GM18861 (cell line): ENCODE measurements at regions not wholly inside any gene's neighbourhood (a gene's known extent, or its start where the extent isn't known, plus 50 kb on each side); places are given as distances from the start of the nearest gene placed in this dataset.

Source experiments
- ATAC-seq: cut with Tn5 transposase; IDR thresholded peaks from one replicate; pipeline ENCODE4 v1.9.1; 2021; ENCODE audit not compliant: unreplicated experiment

DNA sequence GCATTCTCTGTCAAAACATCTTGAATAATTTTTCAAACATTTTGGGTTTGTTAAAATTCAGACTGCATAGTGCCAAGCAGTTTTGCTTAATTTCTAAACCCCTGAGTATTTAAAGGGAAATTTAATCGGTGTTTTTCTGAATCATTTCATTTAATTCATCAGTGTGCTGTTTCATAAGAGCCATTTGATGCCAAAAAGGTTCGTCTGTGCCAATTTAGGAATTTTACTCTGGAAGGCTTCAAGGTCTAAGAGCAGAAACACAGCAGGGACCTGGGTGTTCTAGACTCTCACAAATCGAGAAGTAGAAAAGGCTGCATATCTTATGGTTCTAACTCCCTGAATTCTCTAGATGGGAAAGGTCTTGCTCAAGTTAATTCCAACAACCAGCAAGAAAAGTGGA is 311.9 kb upstream of the NT5C1B start:
- no peak for ATAC-seq

DNA sequence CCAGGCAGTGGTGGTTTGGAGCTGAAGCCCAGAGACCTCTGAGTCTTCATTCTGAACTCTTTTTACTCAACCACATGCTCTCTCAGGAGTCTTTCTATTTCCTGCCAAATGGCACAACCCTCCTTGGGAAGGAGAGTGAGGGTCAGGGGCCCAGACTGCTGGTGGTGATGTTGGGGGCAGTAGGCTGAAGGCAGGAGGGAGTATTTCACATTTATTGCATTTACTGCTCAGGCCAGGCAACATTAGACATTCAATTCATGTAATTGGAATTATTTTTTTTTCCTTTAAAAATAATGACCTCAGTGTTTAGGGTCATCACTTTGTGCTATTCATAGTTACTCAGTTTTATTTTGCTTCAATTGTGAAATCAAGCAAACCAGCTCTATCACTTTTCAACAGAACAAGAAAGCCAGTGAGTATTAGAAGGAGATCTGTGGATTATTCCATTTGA is 311.3 kb upstream of the NT5C1B start:
- ATAC-seq: no peak

DNA sequence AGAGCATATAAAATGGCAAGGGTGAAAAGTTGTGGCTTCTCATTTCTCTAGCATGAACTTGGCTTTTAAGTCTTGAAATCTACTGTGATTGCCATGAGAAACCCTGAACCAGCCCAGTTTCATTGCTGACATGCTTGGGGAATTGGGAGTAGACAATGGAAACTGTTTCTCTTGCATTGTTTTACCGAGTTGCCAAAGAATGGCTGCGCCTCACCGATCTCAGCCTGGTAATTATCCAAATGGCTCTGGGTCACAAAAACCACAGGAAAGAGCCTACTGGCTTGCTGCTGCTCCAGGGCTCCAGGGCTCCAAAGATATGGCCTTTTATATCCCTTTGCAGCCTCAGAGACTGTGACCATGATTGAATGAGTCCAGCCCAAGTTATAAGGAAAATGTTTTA is 310.4 kb upstream of the NT5C1B start:
- no peak for ATAC-seq

DNA sequence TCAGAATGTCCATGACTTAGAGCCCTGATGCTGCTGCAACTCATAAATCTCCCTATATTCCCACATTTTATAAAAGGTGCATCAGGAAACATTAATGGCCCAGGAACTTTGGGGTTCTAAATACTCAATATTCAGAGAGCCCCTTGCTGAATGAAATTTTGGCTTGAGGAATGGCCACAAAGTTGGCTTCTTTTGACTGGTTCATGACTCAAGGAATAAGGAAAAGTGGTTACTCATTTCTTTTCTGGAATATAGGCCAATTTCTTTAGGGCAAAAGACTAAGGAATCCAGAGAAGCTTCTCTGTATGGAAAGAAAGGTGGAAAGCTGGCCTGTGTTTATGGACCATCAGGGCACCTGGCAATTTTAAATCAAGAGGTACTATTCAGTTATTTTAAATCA is 308.9 kb upstream of the NT5C1B start:
- no peak for ATAC-seq

DNA sequence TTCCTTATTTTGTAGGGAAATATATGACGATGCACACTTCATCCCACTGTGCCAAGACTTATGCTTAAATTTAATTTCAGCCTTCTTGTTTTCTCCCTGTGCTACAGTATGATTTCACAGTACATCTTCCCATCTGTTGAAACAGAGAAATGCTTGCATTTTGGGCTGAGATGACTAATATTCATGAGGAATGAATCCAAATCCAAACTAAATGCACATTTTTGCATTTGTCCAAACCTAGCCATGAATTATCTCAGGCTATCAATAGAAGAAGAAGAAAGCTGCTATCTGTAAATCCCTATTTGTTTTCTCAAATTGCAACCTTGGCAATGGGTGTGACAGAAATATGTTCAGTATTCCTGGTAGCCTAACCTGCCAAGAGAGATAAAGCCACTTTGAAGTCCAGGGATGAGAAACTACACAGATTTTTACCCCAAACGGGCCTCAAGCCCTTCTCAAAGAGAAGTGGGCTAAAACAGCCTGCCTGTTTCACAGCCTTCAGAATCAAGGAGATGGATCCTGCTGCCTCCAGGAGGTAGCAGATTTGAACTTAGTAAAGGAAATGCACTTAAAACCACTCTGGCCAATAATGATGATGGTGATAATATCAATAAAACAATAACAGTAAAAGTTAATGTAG is 306.9 kb upstream of the NT5C1B start:
- no peak for ATAC-seq

DNA sequence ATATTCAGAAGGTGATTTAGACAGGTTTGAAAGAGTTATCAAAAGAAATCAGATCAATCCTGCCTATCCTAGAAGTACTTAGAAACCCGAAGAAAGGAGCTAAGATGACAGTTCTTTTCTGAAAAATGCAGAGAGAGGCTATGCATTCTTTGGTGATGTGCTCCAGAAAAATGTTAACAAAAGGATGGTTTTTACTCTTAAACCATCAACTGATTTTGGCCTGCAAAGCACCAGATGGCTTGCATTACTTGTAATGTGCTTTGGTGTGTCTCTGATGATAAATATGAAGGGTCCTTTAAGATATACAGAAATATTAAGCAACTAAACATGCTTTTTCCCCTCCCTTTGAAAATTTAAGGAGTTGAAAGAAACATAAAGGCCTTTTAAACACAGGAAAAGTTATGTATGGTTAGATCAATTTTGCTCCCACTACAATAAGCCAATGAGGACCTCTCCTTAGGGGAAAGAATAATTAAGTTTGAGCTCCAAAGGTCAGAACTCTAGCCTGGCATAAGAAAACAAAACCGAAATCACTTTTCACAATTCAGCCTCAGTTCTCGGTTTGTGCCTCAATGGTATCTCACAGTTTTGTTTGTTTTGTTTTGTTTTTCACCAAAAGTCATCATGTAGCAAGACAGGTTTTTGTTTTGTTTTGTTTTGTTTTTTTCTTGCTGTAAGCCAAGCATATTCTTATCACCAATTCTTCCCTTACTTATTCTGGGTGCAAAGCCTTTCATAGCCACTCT is 302.4 kb upstream of the NT5C1B start:
- ATAC-seq: no peak

DNA sequence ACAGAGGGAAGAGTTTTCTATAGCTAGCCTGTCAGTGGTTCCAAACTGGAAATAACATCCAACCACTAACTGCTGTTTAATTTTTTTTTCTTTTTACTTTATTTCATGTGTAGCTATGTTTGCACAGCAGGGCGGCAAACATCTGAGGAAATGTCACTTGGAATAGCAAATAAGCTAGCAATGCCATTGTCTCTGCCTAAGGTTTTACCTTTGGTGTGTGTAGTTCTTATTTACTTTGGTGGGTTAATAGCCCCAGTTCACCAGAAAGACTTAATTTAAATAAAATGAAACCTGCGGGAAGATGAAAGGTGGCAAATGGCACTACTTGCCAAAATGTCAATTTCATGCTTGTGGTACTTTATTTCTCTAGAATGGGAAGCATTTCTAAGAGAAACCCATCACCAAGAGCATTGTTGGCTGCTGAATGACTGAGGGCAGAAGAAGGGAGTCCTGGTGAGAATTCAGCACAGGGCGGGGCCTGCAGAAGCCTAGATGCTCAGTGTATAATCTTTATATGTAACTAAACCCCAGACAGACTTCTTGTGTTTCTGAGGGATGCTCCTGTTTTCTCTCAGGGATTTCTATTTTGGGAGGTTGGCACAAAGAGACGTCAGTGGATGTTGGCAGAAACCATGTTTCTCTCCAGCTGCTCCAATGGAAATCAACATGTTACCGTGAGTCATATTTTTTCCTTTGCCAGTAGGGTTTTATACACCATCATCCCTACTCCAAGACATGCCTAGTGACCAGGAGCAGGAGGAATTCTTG is 300.4 kb upstream of the NT5C1B start:
- no peak for ATAC-seq

DNA sequence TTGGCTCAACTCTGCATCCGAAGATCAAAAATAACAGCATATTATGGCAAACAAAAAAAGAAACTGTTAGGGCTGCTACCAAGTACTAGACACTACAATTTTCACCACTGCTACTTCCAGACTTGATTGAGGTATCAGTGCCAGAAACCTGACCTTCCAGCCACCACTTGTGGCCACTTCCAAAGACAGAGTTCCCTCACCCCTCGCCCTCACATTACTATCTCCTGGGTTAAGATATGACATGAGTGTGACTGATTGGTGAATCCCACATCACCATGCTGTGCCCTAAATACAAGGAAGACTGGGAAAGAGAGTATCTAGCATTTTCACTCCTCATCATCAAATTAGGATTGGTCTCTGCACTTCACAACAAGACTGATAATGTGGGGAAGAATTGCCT is 296.1 kb upstream of the NT5C1B start:
- no peak for ATAC-seq

DNA sequence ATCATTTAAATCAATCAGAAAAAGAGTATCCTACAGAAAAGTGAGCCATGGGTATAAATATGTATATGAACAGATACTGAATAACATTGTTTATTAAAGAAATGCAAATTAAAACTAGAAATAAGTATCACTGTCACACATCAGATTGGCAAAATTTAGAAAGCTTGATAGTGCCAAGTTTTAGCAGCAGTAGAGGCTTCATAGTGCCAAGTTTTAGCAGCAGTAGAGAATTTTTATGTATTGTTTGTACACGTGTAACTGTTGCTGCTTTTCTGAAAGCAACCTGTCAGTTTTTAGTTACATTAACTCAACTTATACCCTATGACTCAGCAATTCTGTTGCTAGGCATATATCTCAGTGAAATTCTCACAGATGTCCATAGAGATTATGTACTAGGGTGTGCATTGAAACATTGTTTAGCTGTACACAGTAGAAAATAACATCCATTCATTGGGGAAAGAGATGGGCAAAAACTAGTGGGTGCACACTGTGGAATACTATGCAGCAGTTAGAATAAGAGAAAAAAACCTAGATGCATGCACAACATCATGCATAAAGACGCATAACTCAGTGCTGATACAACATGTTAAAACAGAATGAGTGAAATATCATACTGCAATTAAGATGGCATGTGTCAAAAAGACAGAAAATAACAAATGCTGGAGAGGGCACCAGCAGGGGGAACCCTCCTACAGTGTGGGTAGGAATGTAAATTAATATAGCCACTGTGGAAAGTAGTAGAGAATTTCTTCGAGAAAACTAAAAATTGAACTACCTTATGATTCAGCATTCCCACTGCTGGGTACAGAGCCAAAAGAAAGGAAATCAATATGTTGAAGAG is 294.5 kb upstream of the NT5C1B start:
- ATAC-seq: no peak

DNA sequence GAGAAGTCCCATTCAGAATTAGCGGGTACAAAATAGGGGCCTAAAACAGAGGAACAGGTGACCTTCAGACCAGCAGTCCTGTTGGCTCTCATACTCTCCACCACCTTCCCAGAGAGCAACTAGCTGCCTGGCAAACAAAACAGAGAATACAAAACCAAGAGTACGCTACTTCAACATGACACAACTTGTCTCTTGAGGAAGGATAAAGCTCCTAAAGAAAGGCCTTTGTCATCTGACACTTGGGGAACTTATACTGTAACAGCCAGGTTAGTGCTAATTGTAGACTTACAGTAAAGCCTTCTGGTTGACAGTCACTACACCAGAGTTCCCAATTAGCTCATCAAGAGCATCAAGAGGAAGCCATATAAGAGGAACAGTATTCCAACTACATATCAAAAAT is 282.1 kb upstream of the NT5C1B start:
- ATAC-seq: no peak

DNA sequence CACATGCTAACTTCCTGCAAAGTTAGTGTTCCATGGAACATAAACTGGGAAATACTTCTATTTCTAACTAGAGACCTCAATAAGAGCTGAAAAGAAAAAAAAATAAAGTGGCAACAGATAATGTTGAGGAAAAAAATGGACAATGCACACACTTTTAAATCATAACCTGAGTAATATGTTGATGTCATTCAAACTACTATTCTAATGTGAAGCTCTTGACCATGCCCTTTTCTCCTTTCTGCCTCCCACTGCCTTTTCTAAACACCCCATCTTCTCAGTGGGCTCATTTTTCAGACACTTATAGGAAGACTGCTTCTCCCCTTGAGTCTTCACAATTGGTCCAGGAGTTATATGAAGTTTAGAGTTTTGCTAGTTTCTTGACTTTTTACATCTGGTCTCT is 280.9 kb upstream of the NT5C1B start:
- no peak for ATAC-seq

DNA sequence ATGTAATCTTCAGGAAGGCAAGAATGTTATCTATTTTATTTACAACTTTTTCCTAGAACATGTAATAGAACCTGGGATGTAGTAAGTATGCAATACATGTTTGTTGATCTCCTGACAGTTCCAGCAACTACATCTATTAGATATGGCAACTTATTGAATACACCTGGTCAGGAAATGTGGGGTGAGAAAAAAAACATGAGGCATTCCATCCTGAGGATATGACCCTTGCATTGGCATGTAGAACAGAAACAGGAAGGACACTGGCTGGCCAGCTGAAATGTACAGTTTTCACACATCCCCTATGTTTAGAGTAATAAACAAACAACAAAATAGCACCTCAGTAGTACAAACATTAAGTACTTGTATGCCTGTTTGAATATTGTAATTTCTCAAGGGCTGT is 272.6 kb upstream of the NT5C1B start:
- ATAC-seq: no peak

DNA sequence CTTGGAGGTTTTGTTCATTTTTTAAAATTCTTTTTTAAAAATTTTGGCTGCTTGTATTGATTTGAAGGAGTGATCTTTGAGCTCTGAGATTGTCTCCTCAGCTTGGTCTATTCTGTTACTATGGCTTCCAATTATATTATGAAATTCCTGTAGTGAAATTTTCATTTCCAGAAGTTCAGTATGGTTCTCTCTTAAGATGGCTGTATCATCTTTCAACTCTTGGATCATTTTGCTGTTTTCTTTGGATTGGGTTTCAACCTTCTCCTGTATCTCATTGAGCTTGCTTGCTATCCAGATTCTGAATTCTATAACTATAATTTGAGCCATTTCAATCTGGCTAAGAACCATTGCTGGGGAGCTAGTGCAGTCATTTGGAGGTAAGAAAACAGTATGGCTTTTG is 270.8 kb upstream of the NT5C1B start:
- no peak for ATAC-seq

DNA sequence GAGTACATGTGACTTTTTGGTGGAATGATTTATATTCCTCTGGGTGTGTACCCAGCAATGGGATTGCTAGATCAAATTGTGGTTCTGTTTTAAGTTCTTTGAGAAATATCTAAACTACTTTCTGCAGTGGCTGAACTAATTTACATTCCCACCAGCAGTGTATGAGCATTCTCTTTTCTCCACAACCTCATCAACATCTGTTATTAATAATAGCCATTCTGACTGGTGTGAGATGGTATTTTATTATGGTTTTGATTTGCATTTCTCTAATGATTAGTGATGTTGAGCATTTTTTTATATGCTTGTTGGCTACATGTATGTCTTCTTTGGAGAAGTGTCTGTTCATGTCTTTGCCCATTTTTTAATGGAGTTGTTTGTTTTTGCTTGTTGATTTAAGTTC is 267.4 kb upstream of the NT5C1B start:
- ATAC-seq: no peak

DNA sequence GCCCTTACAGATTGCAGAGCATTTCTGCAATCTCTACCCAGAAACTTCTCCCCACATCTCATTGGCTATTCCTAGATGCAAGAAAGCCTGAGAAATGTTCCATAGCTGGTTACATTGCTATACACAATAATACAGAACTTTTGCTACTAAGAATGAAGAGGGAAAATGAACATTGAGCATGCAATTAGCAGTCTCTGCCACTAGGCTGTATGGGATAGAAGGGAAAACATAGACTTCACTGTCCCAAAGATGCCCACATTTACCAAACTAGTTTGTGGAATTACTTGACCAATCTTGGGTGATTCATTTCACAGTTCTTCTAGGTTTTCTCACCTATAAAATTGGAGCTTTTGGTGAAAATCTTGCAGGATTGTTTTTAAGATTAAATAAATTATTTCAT is 265.7 kb upstream of the NT5C1B start:
- no peak for ATAC-seq

DNA sequence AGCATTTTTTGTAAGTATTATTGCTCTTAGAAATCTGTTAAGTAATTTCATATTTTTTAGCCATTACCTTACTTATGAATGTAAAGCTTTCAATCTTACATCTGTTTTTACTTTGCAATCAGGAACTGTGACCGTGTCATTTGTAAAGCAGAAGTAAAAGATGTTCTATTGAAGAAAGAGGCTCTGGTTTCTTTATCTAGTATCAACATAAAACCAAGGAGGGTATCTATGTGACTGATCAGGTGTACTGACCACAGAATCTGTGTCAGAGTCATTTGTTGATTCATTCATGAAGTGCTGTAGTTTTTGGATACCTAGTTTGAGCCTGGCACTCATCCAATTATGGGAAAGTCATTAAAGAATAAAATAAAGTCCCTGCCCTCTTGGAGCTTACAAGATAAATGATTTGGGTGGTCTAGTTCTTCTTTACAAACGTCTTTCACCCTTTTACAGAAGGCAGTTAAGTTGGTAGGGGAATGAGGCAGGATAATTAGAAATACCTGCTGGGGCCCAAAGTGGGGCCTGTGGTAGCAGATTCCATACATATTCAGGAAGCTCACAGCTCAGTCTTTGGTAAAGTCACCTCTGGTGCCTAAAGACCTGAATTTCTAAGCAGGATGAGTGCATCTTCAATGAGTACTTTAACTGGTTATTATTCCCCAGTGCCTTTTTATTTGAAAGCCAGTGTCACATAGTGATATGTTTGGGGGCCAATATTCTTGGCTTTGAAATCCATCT is 260.6 kb upstream of the NT5C1B start:
- no peak for ATAC-seq

DNA sequence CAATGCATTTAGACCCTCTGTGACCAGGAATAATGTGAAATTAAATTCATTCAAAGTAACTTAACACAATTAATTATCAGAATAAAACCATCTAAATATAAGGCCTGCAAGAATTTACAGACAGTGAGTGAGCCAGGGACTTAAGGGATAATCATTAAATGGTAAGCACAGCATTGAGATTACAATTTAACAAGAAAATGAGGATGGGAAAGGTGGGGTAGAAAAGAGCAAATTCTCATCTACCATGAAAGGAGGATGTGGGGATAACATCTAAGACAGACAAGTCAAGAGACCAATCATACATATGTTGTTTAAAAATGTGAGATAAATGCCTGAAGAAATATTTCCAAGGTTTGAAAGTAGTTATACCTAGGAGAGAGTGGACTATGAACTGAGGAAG is 259.3 kb upstream of the NT5C1B start:
- no peak for ATAC-seq

DNA sequence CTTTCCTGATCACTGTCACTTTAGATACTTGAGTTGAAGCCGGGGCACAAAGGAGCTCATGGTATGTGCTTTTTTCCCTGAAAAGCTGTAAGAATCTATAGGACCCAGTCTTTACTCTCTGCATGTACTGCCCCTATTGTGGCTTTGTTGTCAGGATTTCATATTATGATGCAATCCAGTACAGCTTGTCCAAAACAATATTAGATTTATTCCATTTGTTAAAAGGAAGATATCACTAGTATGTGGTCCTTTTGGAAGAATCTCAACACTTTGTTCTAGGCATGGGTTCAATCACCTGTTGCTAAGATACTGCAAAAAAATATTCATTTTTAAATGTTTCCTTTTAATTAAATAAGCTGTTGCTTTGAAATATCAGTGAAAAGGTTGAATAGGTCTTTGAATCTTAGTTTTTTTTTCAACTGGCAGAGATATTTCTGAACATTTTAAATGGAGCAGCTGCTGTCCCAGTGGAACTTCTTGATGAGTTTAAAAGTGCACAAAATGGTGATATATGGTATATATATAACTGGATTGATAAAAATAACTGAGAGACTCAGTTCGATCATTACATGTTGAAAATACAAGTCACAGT is 256.6 kb upstream of the NT5C1B start:
- no peak for ATAC-seq

DNA sequence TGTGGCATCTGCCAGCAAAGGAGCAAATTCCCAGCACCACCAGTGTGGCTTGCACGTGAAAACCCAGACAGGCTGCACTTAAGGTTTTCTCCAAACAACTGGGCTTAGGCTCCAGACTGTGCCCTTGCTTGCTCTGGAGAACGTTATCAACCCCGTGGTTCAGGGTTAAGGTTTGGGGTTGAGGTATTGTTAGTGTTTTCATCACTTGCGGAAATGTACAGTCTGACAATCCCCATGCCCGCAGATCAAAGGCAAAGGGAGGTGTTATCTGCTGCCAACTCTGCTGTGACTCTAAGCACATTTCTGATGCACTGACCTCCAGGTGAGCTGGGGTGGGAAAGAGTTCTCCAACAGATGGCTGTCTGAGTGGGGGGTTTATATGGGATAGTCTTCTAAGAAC is 253.5 kb upstream of the NT5C1B start:
- ATAC-seq: no peak
